ENCODE measurements at regions not wholly inside any gene's neighbourhood (a gene's known extent, or its start where the extent isn't known, plus 50 kb on each side); places are given as distances from the start of the nearest gene placed in this dataset.

DNA sequence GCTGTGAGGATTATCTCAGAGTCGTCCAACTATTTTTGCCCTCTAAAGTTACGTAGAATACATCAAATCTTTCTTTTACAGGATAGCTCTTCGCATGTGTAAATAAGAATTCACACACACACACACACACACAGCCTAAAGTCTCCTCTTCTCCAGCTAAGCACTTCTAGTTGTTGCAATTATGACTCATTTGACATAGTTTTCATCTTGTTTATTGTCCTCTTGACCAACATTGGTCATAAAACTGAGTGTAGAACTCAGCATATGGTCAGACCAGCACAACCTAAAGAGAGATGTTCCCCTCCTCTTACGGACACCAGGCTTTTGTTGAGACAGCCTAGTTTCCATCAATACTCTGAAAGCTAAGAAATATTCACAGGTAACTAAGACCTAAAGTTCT is 234.2 kb downstream of the BLID start:
- TF ChIP-seq CTCF (conservative IDR thresholded peaks at IDR 0.05; ENCODE audit: low read length), result no peak
- no peak for TF ChIP-seq EZH2phosphoT487 (IDR thresholded peaks at IDR 0.05; ENCODE audit: borderline replicate concordance, low read depth, low read length)
